ENCODE measurements at regions not wholly inside any gene's neighbourhood (a gene's known extent, or its start where the extent isn't known, plus 50 kb on each side); places are given as distances from the start of the nearest gene placed in this dataset.

- Histone ChIP-seq H3K36me3 (no peaks in the 10 kb centered on the region), H3K4me3 (no peak overlapping the region), H3K4me1 (no peaks in the 10 kb centered on the region), H3K27me3 (peaks cover 0 to 3% of the 10 kb centered on the region in 2 donors), H3K9me3 (no peaks in the 10 kb centered on the region), H3K27ac (no peak overlapping the region)
- intact Hi-C loops (cut with DNase I; ENCODE audit: low total_unique reads), result no loop called here
- TF ChIP-seq, protein P1, sequence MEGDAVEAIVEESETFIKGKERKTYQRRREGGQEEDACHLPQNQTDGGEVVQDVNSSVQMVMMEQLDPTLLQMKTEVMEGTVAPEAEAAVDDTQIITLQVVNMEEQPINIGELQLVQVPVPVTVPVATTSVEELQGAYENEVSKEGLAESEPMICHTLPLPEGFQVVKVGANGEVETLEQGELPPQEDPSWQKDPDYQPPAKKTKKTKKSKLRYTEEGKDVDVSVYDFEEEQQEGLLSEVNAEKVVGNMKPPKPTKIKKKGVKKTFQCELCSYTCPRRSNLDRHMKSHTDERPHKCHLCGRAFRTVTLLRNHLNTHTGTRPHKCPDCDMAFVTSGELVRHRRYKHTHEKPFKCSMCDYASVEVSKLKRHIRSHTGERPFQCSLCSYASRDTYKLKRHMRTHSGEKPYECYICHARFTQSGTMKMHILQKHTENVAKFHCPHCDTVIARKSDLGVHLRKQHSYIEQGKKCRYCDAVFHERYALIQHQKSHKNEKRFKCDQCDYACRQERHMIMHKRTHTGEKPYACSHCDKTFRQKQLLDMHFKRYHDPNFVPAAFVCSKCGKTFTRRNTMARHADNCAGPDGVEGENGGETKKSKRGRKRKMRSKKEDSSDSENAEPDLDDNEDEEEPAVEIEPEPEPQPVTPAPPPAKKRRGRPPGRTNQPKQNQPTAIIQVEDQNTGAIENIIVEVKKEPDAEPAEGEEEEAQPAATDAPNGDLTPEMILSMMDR (IDR thresholded peaks at IDR 0.05), result no peak
- DNase-seq, result no peak
These were observed 159.7 kb upstream of the ZNF236 start for GRCh38 chr18:76662626-76663025.

DNA sequence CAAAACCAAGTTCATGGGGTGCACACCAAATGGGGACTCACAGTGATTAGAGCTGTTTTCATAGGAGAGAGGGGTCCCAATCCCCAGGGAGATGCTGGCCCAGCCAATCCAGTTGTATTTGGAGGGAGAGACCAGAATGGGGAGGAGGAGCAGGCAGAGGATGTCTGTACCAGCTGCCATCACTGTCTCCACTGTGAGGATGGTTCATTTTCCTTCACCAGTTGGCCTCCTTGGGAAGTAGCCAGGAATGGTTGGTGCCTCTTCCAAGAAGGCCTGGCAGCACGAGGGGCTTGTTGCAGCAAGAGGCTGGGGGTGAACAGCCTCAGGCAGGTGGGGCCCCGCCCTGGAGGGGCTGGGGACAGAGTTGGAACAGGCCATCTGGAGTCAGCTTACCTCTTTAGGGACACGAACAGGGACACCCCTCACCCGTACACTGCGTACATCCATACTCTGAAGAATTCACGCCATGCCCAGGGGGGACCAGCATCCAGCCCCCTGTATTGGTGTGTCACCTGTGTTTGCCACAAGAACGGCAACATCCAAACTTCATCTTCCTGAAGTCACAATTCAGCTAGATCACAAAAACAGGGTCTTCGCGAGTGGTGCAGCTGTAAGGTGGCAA lies 161.7 kb upstream of the ZNF236 start:
- no peak overlapping the region for H3K4me3 ChIP-seq
- H3K36me3 ChIP-seq, result no peaks in the 10 kb centered on the region
- no peaks in the 10 kb centered on the region for H3K9me3 ChIP-seq
- TF ChIP-seq, protein P1 (IDR thresholded peaks at IDR 0.05), result no peak
- peaks cover 0 to 11% of the 10 kb centered on the region in 2 donors for H3K27me3 ChIP-seq
- H3K27ac ChIP-seq, result no peak overlapping the region
- no peaks in the 10 kb centered on the region for H3K4me1 ChIP-seq
- no peak for DNase-seq
- intact Hi-C loops (cut with DNase I; ENCODE audit: low total_unique reads), result no loop called here

- intact Hi-C loops (cut with DNase I; ENCODE audit: low total_unique reads), result no loop called here
- TF ChIP-seq, protein P1 (IDR thresholded peaks at IDR 0.05), result no peak
- no peak overlapping the region for H3K4me3 ChIP-seq
- no peaks in the 10 kb centered on the region for H3K36me3 ChIP-seq
- no peak overlapping the region for H3K27ac ChIP-seq
- no peaks in the 10 kb centered on the region for H3K4me1 ChIP-seq
- H3K27me3 ChIP-seq, result peaks cover 0 to 26% of the 10 kb centered on the region in 2 donors
- no peaks in the 10 kb centered on the region for H3K9me3 ChIP-seq
- no peak for DNase-seq
These were observed 163.6 kb upstream of the ZNF516 start for GRCh38 chr18:76658627-76659026.

DNA sequence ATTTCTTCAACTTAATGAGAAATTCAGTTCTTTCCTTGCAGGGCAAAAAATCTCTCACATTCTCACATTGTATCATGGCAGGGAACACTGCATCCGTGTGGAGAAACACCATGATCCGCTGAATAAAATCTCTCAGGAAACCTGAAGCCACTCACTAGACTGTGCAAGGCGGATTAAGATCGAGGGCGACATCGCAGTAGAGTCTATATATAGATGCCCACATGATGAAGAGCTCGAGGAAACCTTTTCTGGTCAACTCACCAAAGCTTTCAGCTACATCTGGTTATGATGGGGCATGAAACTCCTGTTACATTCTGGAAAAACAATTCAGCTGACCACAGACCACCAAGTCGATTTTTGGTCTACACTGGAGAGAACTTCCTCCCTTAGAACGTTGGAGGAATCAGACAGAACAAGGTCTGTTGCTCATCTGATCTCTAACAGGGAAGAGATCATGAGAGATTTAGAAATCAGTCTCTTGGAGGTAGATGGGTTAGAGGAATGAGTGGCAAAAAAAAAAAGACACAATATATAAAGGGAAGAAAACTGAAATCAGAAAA lies 162.9 kb upstream of the ZNF516 start:
- no peaks in the 10 kb centered on the region for H3K36me3 ChIP-seq
- DNase-seq, result no peak
- no peak overlapping the region for H3K27ac ChIP-seq
- H3K4me3 ChIP-seq, result no peak overlapping the region
- H3K9me3 ChIP-seq, result no peaks in the 10 kb centered on the region
- no peaks in the 10 kb centered on the region for H3K4me1 ChIP-seq
- intact Hi-C loops (cut with DNase I; ENCODE audit: low total_unique reads), result no loop called here
- peaks cover 0 to 26% of the 10 kb centered on the region in 2 donors for H3K27me3 ChIP-seq
- TF ChIP-seq, protein P1 (IDR thresholded peaks at IDR 0.05), result no peak

DNA sequence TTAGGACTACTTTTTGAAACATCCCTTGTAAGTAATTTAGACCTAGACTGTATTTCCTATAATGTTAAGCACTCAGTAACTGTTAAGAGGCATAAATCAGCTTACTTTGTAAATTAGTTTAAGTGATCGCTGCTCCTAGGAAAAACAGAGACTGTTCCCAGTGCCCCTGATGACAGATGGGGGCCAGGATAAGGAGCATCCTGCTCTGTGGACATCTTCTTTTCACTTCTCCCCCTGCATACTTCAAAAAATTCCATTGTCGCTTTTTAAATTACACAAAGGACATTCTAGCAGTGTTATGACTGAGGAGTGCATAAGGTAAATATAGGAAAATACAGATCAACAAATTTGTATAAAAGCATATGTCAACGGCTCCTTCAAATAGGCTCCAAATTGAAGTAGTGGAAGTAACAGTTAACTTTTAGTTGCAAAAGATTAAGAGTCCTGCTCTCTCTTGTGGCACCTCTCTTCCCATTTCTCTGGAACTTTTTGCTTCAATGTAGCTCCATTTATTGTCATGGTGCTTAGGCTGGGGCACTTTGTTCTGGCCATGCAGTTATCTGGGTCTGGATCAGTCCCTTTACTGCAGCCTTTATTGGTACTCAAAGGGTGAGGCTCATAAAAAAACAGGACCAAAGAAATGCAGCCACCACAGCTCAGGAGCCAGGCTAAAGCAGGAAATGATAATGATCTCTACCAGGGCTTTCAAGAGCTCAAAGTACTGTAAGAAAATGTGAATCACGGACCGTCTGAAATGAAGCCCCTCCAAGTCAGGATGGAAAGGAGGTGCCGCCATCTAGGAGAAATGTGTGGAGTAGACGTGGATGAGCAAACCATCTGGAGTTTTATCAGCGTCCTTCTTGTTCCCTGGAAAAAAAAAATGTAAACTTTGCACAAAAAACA lies 162.1 kb upstream of the ZNF516 start:
- Histone ChIP-seq H3K4me3 (no peak overlapping the region), H3K9me3 (no peaks in the 10 kb centered on the region), H3K27me3 (peaks cover 0 to 28% of the 10 kb centered on the region in 2 donors), H3K27ac (no peak overlapping the region), H3K4me1 (no peaks in the 10 kb centered on the region), H3K36me3 (no peaks in the 10 kb centered on the region)
- TF ChIP-seq, protein P1 (IDR thresholded peaks at IDR 0.05), result no peak
- DNase-seq, result no peak
- intact Hi-C loops (cut with DNase I; ENCODE audit: low total_unique reads), result no loop called here

All from tibial artery (tissue), 4 donors.